H9 (cell line): ENCODE measurements at regions not wholly inside any gene's neighbourhood (a gene's known extent, or its start where the extent isn't known, plus 50 kb on each side); places are given as distances from the start of the nearest gene placed in this dataset.

ENCODE experiments used
- DNase-seq: peaks from one replicate; pipeline ENCODE4 v3.0.0-alpha.2; 2017
- H2AFZ ChIP-seq: one replicate; pipeline ENCODE4 v1.6.1; 2013; ENCODE audit warnings: mild to moderate bottlenecking, low read length, control low read depth, moderate library complexity
- H2AK5ac ChIP-seq: 2 replicates; pipeline ENCODE4 v1.6.1; 2013; ENCODE audit warnings: low read length, control low read depth, mixed read lengths; ENCODE audit not compliant: insufficient read length
- H2BK120ac ChIP-seq: one replicate; pipeline ENCODE4 v1.6.1; 2013; ENCODE audit warnings: low read depth, mild to moderate bottlenecking, low read length, control low read depth, inconsistent platforms; ENCODE audit not compliant: poor library complexity, severe bottlenecking
- H2BK12ac ChIP-seq: 2 replicates; pipeline ENCODE4 v1.6.1; 2013; ENCODE audit warnings: low read length, control low read depth, mixed read lengths, low read depth; ENCODE audit not compliant: insufficient read length
- H2BK15ac ChIP-seq: 2 replicates; pipeline ENCODE4 v1.6.1; 2013; ENCODE audit warnings: low read depth, low read length, control low read depth
- H2BK20ac ChIP-seq: one replicate; pipeline ENCODE4 v1.6.1; 2013; ENCODE audit warnings: low read depth, mild to moderate bottlenecking, low read length, control low read depth, inconsistent platforms; ENCODE audit not compliant: poor library complexity, severe bottlenecking
- H2BK5ac ChIP-seq: 2 replicates; pipeline ENCODE4 v1.6.1; 2013; ENCODE audit warnings: low read length, control low read depth, mixed read lengths; ENCODE audit not compliant: insufficient read length
- H3K14ac ChIP-seq: 2 replicates; pipeline ENCODE4 v1.6.1; 2013; ENCODE audit warnings: low read length, control low read depth; ENCODE audit not compliant: insufficient read depth
- H3K18ac ChIP-seq: 2 replicates; pipeline ENCODE4 v1.6.1; 2013; ENCODE audit warnings: low read depth, mild to moderate bottlenecking, mixed read lengths, low read length, control low read depth; ENCODE audit not compliant: insufficient read length
- H3K23ac ChIP-seq: 2 replicates; pipeline ENCODE4 v1.6.1; 2013; ENCODE audit warnings: low read length, control low read depth, mixed read lengths, low read depth; ENCODE audit not compliant: insufficient read length
- H3K23me2 ChIP-seq: 2 replicates; pipeline ENCODE4 v1.6.1; 2013; ENCODE audit warnings: low read depth, mild to moderate bottlenecking, mixed read lengths, low read length, control low read depth; ENCODE audit not compliant: insufficient read length, poor library complexity, severe bottlenecking
- H3K27ac ChIP-seq: 2 replicates; pipeline ENCODE4 v1.5.1; 2013; ENCODE audit warnings: low read length, control low read depth, mixed read lengths, low read depth; ENCODE audit not compliant: insufficient read length
- H3K27me3 ChIP-seq: 2 replicates; pipeline ENCODE4 v1.6.1; 2013; ENCODE audit warnings: low read length, control low read depth, inconsistent platforms; ENCODE audit not compliant: insufficient read depth
- H3K4ac ChIP-seq: 2 replicates; pipeline ENCODE4 v1.6.1; 2013; ENCODE audit warnings: low read depth, mild to moderate bottlenecking, control low read depth, inconsistent platforms, low read length, moderate library complexity
- H3K4me1 ChIP-seq: 2 replicates; pipeline ENCODE4 v1.6.1; 2013; ENCODE audit warnings: low read length, control low read depth, inconsistent platforms; ENCODE audit not compliant: insufficient read depth
- H3K4me2 ChIP-seq: 2 replicates; pipeline ENCODE4 v1.6.1; 2013; ENCODE audit warnings: low read length, control low read depth, mixed read lengths; ENCODE audit not compliant: insufficient read length, insufficient read depth
- H3K56ac ChIP-seq: 2 replicates; pipeline ENCODE4 v1.6.1; 2013; ENCODE audit warnings: low read depth, mild to moderate bottlenecking, mixed read lengths, low read length, control low read depth; ENCODE audit not compliant: insufficient read length
- H3K79me1 ChIP-seq: 2 replicates; pipeline ENCODE4 v1.6.1; 2013; ENCODE audit warnings: low read depth, mild to moderate bottlenecking, moderate library complexity, low read length, control low read depth, inconsistent platforms; ENCODE audit not compliant: insufficient read depth, poor library complexity, severe bottlenecking
- H3K79me2 ChIP-seq: 2 replicates; pipeline ENCODE4 v1.6.1; 2013; ENCODE audit warnings: low read length, control low read depth, inconsistent platforms; ENCODE audit not compliant: insufficient read depth
- H3K9ac ChIP-seq: 2 replicates; pipeline ENCODE4 v1.6.1; 2013; ENCODE audit warnings: low read length, control low read depth, mixed read lengths; ENCODE audit not compliant: insufficient read length; ENCODE audit errors: extremely low read depth
- H3K9me3 ChIP-seq: one replicate; pipeline ENCODE4 v1.6.1; 2013; ENCODE audit warnings: low read depth, low read length, inconsistent platforms; ENCODE audit not compliant: control insufficient read depth
- H3T11ph ChIP-seq: one replicate; pipeline ENCODE4 v1.6.1; 2013; ENCODE audit warnings: mild to moderate bottlenecking, low read length, control low read depth, inconsistent platforms
- H4K20me1 ChIP-seq: one replicate; pipeline ENCODE4 v1.6.1; 2013; ENCODE audit not compliant: control insufficient read depth, insufficient read length, insufficient read depth
- H4K5ac ChIP-seq: 2 replicates; pipeline ENCODE4 v1.6.1; 2013; ENCODE audit warnings: low read depth, mild to moderate bottlenecking, mixed read lengths, low read length, control low read depth; ENCODE audit not compliant: insufficient read length
- H4K8ac ChIP-seq: replicated peaks from 2 replicates; pipeline ENCODE4 v1.6.1; 2013; ENCODE audit warnings: low read length, control low read depth, mixed read lengths, low read depth; ENCODE audit not compliant: insufficient read length
- H4K91ac ChIP-seq: 2 replicates; pipeline ENCODE4 v1.6.1; 2013; ENCODE audit warnings: low read depth, mild to moderate bottlenecking, moderate library complexity, mixed read lengths, low read length, control low read depth; ENCODE audit not compliant: insufficient read length
- H3K27ac Mint-ChIP-seq, 3 experiments: 2 replicates in 2 of 3; 3 replicates in 1 of 3; pipeline ENCODE4 v1.8.0; 2020 to 2021; ENCODE audit warnings: mixed read lengths in 3 of 3, mild to moderate bottlenecking in 1 of 3, moderate library complexity in 1 of 3
- H3K27me3 Mint-ChIP-seq: 2 replicates; pipeline ENCODE4 v1.8.0; 2021; ENCODE audit warnings: low read depth, mild to moderate bottlenecking, moderate library complexity, mixed read lengths
- H3K36me3 Mint-ChIP-seq, 3 experiments: 2 replicates in 2 of 3; 3 replicates in 1 of 3; pipeline ENCODE4 v1.8.0; 2020 to 2021; ENCODE audit warnings: low read depth in 3 of 3, mixed read lengths in 3 of 3; ENCODE audit not compliant: insufficient read depth in 1 of 3
- H3K4me1 Mint-ChIP-seq, 2 experiments: 2 replicates each; pipeline ENCODE4 v1.8.0; 2020; ENCODE audit warnings: mixed read lengths in 2 of 2
- H3K4me3 Mint-ChIP-seq, 2 experiments: 2 replicates in 1 of 2; 3 replicates in 1 of 2; pipeline ENCODE4 v1.8.0; 2020 to 2021; ENCODE audit warnings: mild to moderate bottlenecking in 2 of 2, mixed read lengths in 2 of 2, moderate library complexity in 1 of 2
- H3K9me3 Mint-ChIP-seq, 2 experiments: 2 replicates in 1 of 2; 3 replicates in 1 of 2; pipeline ENCODE4 v1.8.0; 2020; ENCODE audit warnings: mild to moderate bottlenecking in 2 of 2, mixed read lengths in 2 of 2, moderate library complexity in 1 of 2
- WGBS: extraction: QIAGEN DNeasy Blood & Tissue Kit; methylation state at CpG from one replicate; pipeline ENCODE4 v1.1.7; 2013; ENCODE audit warnings: missing lambda C conversion rate, low lambda C conversion rate, mixed read lengths; ENCODE audit not compliant: insufficient read length; ENCODE audit errors: extremely low coverage; 5-methylcytosine and 5-hydroxymethylcytosine counted together
- TF ChIP-seq, protein P1 (sequence below): fragments of 200-600 bp; sonication (generic); conservative IDR thresholded peaks from 3 replicates; pipeline ENCODE4 v1.8.0; 2021; ENCODE audit warnings: antibody characterized with exemption, mild to moderate bottlenecking

DNA sequence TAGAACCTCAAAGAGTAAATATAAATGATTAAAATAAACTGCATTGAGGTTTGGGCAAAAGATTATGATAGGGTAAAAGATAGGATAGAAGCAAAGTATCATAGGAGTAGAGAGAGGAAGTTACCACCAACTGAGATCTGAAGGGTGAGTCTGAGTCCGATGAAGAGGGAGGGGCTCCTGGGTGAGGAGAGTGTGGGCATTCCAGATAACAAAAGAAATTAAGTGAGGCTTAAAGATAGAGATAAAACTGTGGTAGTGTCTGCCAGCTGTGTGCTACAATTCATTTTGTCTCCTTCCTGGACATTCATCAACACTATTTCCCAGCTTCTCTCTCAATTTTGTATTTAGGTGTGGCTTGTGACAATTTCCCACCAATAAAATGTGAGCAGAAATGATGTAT is 343.0 kb upstream of the PLSCR5 start:
- Histone ChIP-seq H3K23ac (no peak overlapping the region), H3K9ac (no peak overlapping the region), H3K4me1 (no peaks in the 10 kb centered on the region), H2BK15ac (no peak overlapping the region), H4K8ac (no peak overlapping the region), H2BK20ac (no peak overlapping the region), H2BK5ac (no peak overlapping the region), H3K4me2 (no peak overlapping the region), H2AFZ (no peak overlapping the region), H2BK120ac (no peak overlapping the region), H3T11ph (no peak overlapping the region), H3K27me3 (no peaks in the 10 kb centered on the region), H3K4ac (no peak overlapping the region), H3K18ac (no peak overlapping the region), H2BK12ac (no peak overlapping the region), H3K9me3 (no peaks in the 10 kb centered on the region), H3K23me2 (no peaks in the 10 kb centered on the region), H4K91ac (no peak overlapping the region), H4K20me1 (no peaks in the 10 kb centered on the region), H3K56ac (no peak overlapping the region), H3K79me1 (no peaks in the 10 kb centered on the region), H4K5ac (no peak overlapping the region), H2AK5ac (no peak overlapping the region), H3K79me2 (no peaks in the 10 kb centered on the region), H3K27ac (no peak overlapping the region), H3K14ac (no peak overlapping the region)
- Mint-ChIP-seq H3K36me3 (peaks cover 0 to 1% (median 0%) of the 10 kb centered on the region in 3 experiments; a peak in 2 of 7 replicates), H3K4me1 (peaks cover 0 to 4% of the 10 kb centered on the region in 2 experiments; a peak in 1 of 4 replicates), H3K4me3 (no peak overlapping the region), H3K9me3 (peaks cover 0 to 4% of the 10 kb centered on the region in 2 experiments; a peak in 2 of 5 replicates), H3K27ac (peak overlapping the region in 1 of 3 experiments; percentile 11; a peak in 1 of 7 replicates), H3K27me3 (0 out of 2 replicates have a peak, but pooled peaks cover 1% of the 10 kb centered on the region)
- TF ChIP-seq, protein P1, sequence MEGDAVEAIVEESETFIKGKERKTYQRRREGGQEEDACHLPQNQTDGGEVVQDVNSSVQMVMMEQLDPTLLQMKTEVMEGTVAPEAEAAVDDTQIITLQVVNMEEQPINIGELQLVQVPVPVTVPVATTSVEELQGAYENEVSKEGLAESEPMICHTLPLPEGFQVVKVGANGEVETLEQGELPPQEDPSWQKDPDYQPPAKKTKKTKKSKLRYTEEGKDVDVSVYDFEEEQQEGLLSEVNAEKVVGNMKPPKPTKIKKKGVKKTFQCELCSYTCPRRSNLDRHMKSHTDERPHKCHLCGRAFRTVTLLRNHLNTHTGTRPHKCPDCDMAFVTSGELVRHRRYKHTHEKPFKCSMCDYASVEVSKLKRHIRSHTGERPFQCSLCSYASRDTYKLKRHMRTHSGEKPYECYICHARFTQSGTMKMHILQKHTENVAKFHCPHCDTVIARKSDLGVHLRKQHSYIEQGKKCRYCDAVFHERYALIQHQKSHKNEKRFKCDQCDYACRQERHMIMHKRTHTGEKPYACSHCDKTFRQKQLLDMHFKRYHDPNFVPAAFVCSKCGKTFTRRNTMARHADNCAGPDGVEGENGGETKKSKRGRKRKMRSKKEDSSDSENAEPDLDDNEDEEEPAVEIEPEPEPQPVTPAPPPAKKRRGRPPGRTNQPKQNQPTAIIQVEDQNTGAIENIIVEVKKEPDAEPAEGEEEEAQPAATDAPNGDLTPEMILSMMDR, result no peak
- WGBS, result no CpG with 5 or more reads among the region's 1 CpG
- DNase-seq, result no peak
